CD4-positive, CD25-positive, alpha-beta regulatory T cell (primary cell): ENCODE measurements at regions not wholly inside any gene's neighbourhood (a gene's known extent, or its start where the extent isn't known, plus 50 kb on each side); places are given as distances from the start of the nearest gene placed in this dataset.
"Not testable (repeated sequence)": the region's sequence is repeated elsewhere in the genome, so short reads cannot be mapped to it uniquely, and the experiment has no call there.

Source experiments
- ATAC-seq, 2 donors: fragments of 150-1000 bp; cut with Tn5 transposase; one replicate each; pipeline ENCODE4 v1.10.0; 2021; ENCODE audit warnings: low read depth in 2 of 2, moderate number of reproducible peaks in 2 of 2, moderate library complexity in 1 of 2
- DNase-seq, 3 donors: peaks; one replicate each; pipeline versions ENCODE4 v3.0.0 to v3.0.0-alpha.2; 2012 to 2022; ENCODE audit warnings: mixed read lengths in 1 of 3
- H3K27ac ChIP-seq: one replicate; pipeline ENCODE4 v1.7.0; 2013; ENCODE audit warnings: mild to moderate bottlenecking, low read length; ENCODE audit not compliant: insufficient read depth, poor library complexity, severe bottlenecking
- H3K27me3 ChIP-seq: one replicate; pipeline ENCODE4 v1.7.0; 2013; ENCODE audit warnings: low read length; ENCODE audit not compliant: control insufficient read depth, insufficient read depth
- H3K36me3 ChIP-seq: one replicate; pipeline ENCODE4 v1.7.0; 2013; ENCODE audit warnings: mild to moderate bottlenecking, low read length, moderate library complexity; ENCODE audit not compliant: control insufficient read depth, insufficient read depth
- H3K4me1 ChIP-seq: 2 replicates; pipeline ENCODE4 v1.7.0; 2013; ENCODE audit warnings: mild to moderate bottlenecking, low read length; ENCODE audit not compliant: insufficient read depth, control insufficient read depth, poor library complexity, severe bottlenecking
- H3K4me3 ChIP-seq: one replicate; pipeline ENCODE4 v1.7.0; 2013; ENCODE audit warnings: low read depth, mild to moderate bottlenecking, low read length, moderate library complexity
- H3K9me3 ChIP-seq, 2 experiments: 1 replicate in 1 of 2; 2 replicates in 1 of 2; pipeline ENCODE4 v1.7.0; 2013; ENCODE audit warnings: low read length in 2 of 2, mild to moderate bottlenecking in 1 of 2, moderate library complexity in 1 of 2; ENCODE audit not compliant: control insufficient read depth in 2 of 2
- H3K27ac Mint-ChIP-seq, 3 donors: one replicate each; pipeline ENCODE4 v1.8.0; 2020 to 2022; ENCODE audit warnings: mild to moderate bottlenecking in 3 of 3, mixed read lengths in 3 of 3, moderate library complexity in 2 of 3
- H3K27me3 Mint-ChIP-seq: one replicate; pipeline ENCODE4 v1.8.0; 2022; ENCODE audit warnings: mild to moderate bottlenecking, mixed read lengths
- H3K36me3 Mint-ChIP-seq: one replicate; pipeline ENCODE4 v1.8.0; 2020; ENCODE audit warnings: mixed read lengths
- H3K4me1 Mint-ChIP-seq, 4 donors: one replicate each; pipeline ENCODE4 v1.8.0; 2020 to 2022; ENCODE audit warnings: mixed read lengths in 4 of 4, mild to moderate bottlenecking in 1 of 4
- H3K4me3 Mint-ChIP-seq, 4 donors: one replicate each; pipeline ENCODE4 v1.8.0; 2020 to 2022; ENCODE audit warnings: mild to moderate bottlenecking in 4 of 4, mixed read lengths in 4 of 4, moderate library complexity in 3 of 4
- H3K9me3 Mint-ChIP-seq, 7 donors: one replicate each; pipeline ENCODE4 v1.8.0; 2020 to 2022; ENCODE audit warnings: mixed read lengths in 7 of 7, mild to moderate bottlenecking in 3 of 7, moderate library complexity in 2 of 7

- not testable (repeated sequence) for DNase-seq, H3K9me3 Mint-ChIP-seq, H3K27me3 ChIP-seq, H3K4me1 Mint-ChIP-seq, H3K4me1 ChIP-seq, H3K36me3 Mint-ChIP-seq, H3K36me3 ChIP-seq, H3K27ac ChIP-seq, H3K4me3 Mint-ChIP-seq, H3K9me3 ChIP-seq, H3K4me3 ChIP-seq, H3K27ac Mint-ChIP-seq, ATAC-seq
- H3K27me3 Mint-ChIP-seq: peaks cover 14% of the 10 kb centered on the region
Observed at GRCh38 chr2:37722971-37723370, 51.5 kb upstream of the CDC42EP3 start.

- DNase-seq (no peak), ATAC-seq (no peak)
- Mint-ChIP-seq H3K27me3 (no peaks in the 10 kb centered on the region), H3K4me1 (no peaks in the 10 kb centered on the region), H3K27ac (no peak overlapping the region), H3K36me3 (no peaks in the 10 kb centered on the region), H3K9me3 (peaks cover 0 to 6% (median 0%) of the 10 kb centered on the region in 7 donors), H3K4me3 (no peak overlapping the region)
- no peaks in the 10 kb centered on the region for H3K36me3 ChIP-seq
- no peak overlapping the region for H3K4me3 ChIP-seq
- H3K27me3 ChIP-seq: no peaks in the 10 kb centered on the region
- H3K4me1 ChIP-seq: no peaks in the 10 kb centered on the region
- no peak overlapping the region for H3K27ac ChIP-seq
- H3K9me3 ChIP-seq: no peaks in the 10 kb centered on the region
Observed at GRCh38 chr2:37730037-37730818, 58.8 kb upstream of the CDC42EP3 start.

GRCh38 chr2:37732412-37732811, 61.0 kb upstream of the CDC42EP3 start:
- not testable (repeated sequence) for H3K4me1 ChIP-seq, H3K27ac ChIP-seq, DNase-seq, ATAC-seq, H3K4me3 ChIP-seq, H3K36me3 ChIP-seq, H3K9me3 ChIP-seq, H3K36me3 Mint-ChIP-seq, H3K4me1 Mint-ChIP-seq, H3K9me3 Mint-ChIP-seq, H3K4me3 Mint-ChIP-seq, H3K27ac Mint-ChIP-seq, H3K27me3 Mint-ChIP-seq, H3K27me3 ChIP-seq

- Mint-ChIP-seq H3K27me3 (no peaks in the 10 kb centered on the region), H3K4me1 (no peaks in the 10 kb centered on the region), H3K9me3 (peaks cover 0 to 2% (median 0%) of the 10 kb centered on the region in 7 donors), H3K27ac (no peak overlapping the region), H3K4me3 (no peak overlapping the region), H3K36me3 (no peaks in the 10 kb centered on the region)
- H3K4me3 ChIP-seq: no peak overlapping the region
- H3K27ac ChIP-seq: no peak overlapping the region
- DNase-seq: no peak
- H3K4me1 ChIP-seq: no peaks in the 10 kb centered on the region
- H3K36me3 ChIP-seq: no peaks in the 10 kb centered on the region
- no peaks in the 10 kb centered on the region for H3K27me3 ChIP-seq
- no peak for ATAC-seq
- H3K9me3 ChIP-seq: no peaks in the 10 kb centered on the region
Observed at GRCh38 chr2:37733251-37733650, 61.8 kb upstream of the CDC42EP3 start.

- H3K27me3 ChIP-seq, DNase-seq, H3K9me3 ChIP-seq, H3K4me3 ChIP-seq, ATAC-seq, H3K36me3 Mint-ChIP-seq, H3K27me3 Mint-ChIP-seq, H3K4me1 ChIP-seq, H3K9me3 Mint-ChIP-seq, H3K27ac ChIP-seq, H3K4me3 Mint-ChIP-seq, H3K36me3 ChIP-seq, H3K27ac Mint-ChIP-seq, H3K4me1 Mint-ChIP-seq: not testable (repeated sequence)
Observed at GRCh38 chr2:37733955-37734354, 62.5 kb upstream of the CDC42EP3 start.

GRCh38 chr2:37734891-37735523, 63.6 kb upstream of the CDC42EP3 start:
- DNase-seq, H3K27me3 Mint-ChIP-seq, H3K4me3 ChIP-seq, H3K36me3 Mint-ChIP-seq, H3K27me3 ChIP-seq, H3K4me1 ChIP-seq, H3K27ac ChIP-seq, H3K9me3 ChIP-seq, H3K36me3 ChIP-seq, ATAC-seq, H3K9me3 Mint-ChIP-seq, H3K4me3 Mint-ChIP-seq, H3K4me1 Mint-ChIP-seq: not testable (repeated sequence)
- H3K27ac Mint-ChIP-seq: peak overlapping the region in 1 of 3 donors; percentile 70

- H3K27me3 Mint-ChIP-seq, H3K4me1 ChIP-seq, H3K4me3 ChIP-seq, DNase-seq, H3K27ac ChIP-seq, H3K9me3 Mint-ChIP-seq, ATAC-seq, H3K4me3 Mint-ChIP-seq, H3K27ac Mint-ChIP-seq, H3K36me3 ChIP-seq, H3K9me3 ChIP-seq, H3K36me3 Mint-ChIP-seq, H3K27me3 ChIP-seq, H3K4me1 Mint-ChIP-seq: not testable (repeated sequence)
Observed at GRCh38 chr2:37735524-37735910, 64.1 kb upstream of the CDC42EP3 start.

- H3K9me3 ChIP-seq: no peaks in the 10 kb centered on the region
- no peaks in the 10 kb centered on the region for H3K4me1 Mint-ChIP-seq
- H3K9me3 Mint-ChIP-seq: peaks cover 0 to 2% (median 0%) of the 10 kb centered on the region in 7 donors
- H3K4me1 ChIP-seq: no peaks in the 10 kb centered on the region
- no peaks in the 10 kb centered on the region for H3K36me3 Mint-ChIP-seq
- no peak overlapping the region for H3K4me3 ChIP-seq
- DNase-seq: no peak
- H3K27ac Mint-ChIP-seq: no peak overlapping the region
- no peaks in the 10 kb centered on the region for H3K36me3 ChIP-seq
- no peak overlapping the region for H3K27ac ChIP-seq
- H3K4me3 Mint-ChIP-seq: no peak overlapping the region
- H3K27me3 ChIP-seq: no peaks in the 10 kb centered on the region
- ATAC-seq: no peak
- H3K27me3 Mint-ChIP-seq: no peaks in the 10 kb centered on the region
Observed at GRCh38 chr2:37737507-37737906, 66.1 kb upstream of the CDC42EP3 start.
